Adrenal gland (tissue), 9 donors: ENCODE measurements at regions not wholly inside any gene's neighbourhood (a gene's known extent, or its start where the extent isn't known, plus 50 kb on each side); places are given as distances from the start of the nearest gene placed in this dataset.

Experiments
- DNase-seq, 7 donors: peaks; one replicate each; pipeline ENCODE4 v3.0.0-alpha.2; 2019 to 2020
- H3K27ac ChIP-seq, 5 donors: fragments of 200-600 bp; sonication (generic) in 4 of 5; 1 replicate in 3 of 5; 2 replicates in 2 of 5; pipeline versions ENCODE4 v1.5.1 to v1.8.0; 2016 to 2020; ENCODE audit warnings: mild to moderate bottlenecking in 1 of 5
- H3K27me3 ChIP-seq: fragments of 200-600 bp; 2 replicates; pipeline ENCODE4 v1.8.0; 2021
- H3K36me3 ChIP-seq, 2 donors: fragments of 200-600 bp; replicated peaks in 1 of 2; 1 replicate in 1 of 2; 2 replicates in 1 of 2; pipeline versions ENCODE4 v1.5.1 to v1.8.0; 2018 to 2022
- H3K4me1 ChIP-seq, 2 donors: fragments of 200-600 bp; replicated peaks in 1 of 2; 1 replicate in 1 of 2; 2 replicates in 1 of 2; pipeline versions ENCODE4 v1.5.1 to v1.8.0; 2018 to 2021
- H3K4me3 ChIP-seq, 4 donors: fragments of 200-600 bp; sonication (generic) in 3 of 4; one replicate each; pipeline ENCODE4 v1.5.1; 2016 to 2018
- H3K9me3 ChIP-seq, 3 donors: fragments of 200-600 bp; sonication (generic) in 1 of 3; replicated peaks in 1 of 3; 1 replicate in 2 of 3; 2 replicates in 1 of 3; pipeline versions ENCODE4 v1.5.1 to v1.8.0; 2016 to 2021
- CTCF ChIP-seq, 6 experiments: fragments of 450-650 bp in 4 of 6; fragments of 200-600 bp in 2 of 6; sonication (generic) in 1 of 6; IDR thresholded peaks; 1 replicate in 5 of 6; 2 replicates in 1 of 6; pipeline versions ENCODE4 v1.5.1 to v1.8.0; 2016 to 2021; ENCODE audit warnings: antibody characterized with exemption in 6 of 6, mild to moderate bottlenecking in 2 of 6, moderate library complexity in 1 of 6
- POLR2A ChIP-seq, 2 donors: fragments of 450-650 bp; IDR thresholded peaks; one replicate each; pipeline ENCODE4 v1.6.1; 2017; ENCODE audit warnings: antibody characterized with exemption in 2 of 2, mild to moderate bottlenecking in 2 of 2, moderate library complexity in 1 of 2
- WGBS, 4 donors: extraction: QIAGEN DNeasy Blood & Tissue Kit in 2 of 4; methylation state at CpG; one replicate each; pipeline versions ENCODE4 v1.1.5 to v1.1.7; 2013 to 2017; 5-methylcytosine and 5-hydroxymethylcytosine counted together
- intact Hi-C, 2 donors: fragments of 100-400 bp; cut with DNase I; formaldehyde crosslinking; loops; one replicate each; pipeline versions ENCODE4 v1.14.1 to v1.15.0; 2022 to 2023
- donor health status: healthy with polysubstance abuse.
- donor health status: Bipolar disorder and iron deficiency.
- donor health status: DM: yes; HTN: yes; CAD: no.
- donor health status: DM: no; HTN: no; CAD: no.
- donor health status: DM: no; HTN: no; CAD: no.

DNA sequence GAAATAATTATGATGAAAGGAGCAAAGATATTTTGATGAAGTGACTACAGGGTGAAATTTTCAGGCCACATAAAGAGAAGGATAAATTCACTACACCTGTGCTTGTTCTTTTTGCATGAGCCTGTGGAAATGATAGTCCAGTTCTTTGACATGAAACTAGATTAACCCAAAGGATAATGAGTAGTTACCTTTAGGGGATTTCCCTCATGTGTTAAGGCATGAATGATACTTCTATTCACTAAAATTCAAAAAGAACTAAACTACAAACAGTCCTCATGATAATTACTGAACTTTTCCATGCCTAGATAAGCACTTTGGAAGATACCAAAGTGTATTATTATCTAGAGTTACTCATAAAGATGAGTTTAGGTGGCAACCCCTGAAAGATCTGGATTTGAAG, 244.3 kb downstream of the PTPRC start:
- Histone ChIP-seq H3K36me3 (no peaks in the 10 kb centered on the region), H3K4me1 (peaks cover 14 to 19% of the 10 kb centered on the region in 2 donors), H3K27me3 (no peaks in the 10 kb centered on the region), H3K27ac (no peak overlapping the region), H3K9me3 (no peaks in the 10 kb centered on the region), H3K4me3 (no peak overlapping the region)
- DNase-seq = no peak
- intact Hi-C loops = no loop called here
- TF ChIP-seq CTCF (IDR thresholded peaks at IDR 0.05) = no peak
- TF ChIP-seq POLR2A (IDR thresholded peaks at IDR 0.05) = no peak

DNA sequence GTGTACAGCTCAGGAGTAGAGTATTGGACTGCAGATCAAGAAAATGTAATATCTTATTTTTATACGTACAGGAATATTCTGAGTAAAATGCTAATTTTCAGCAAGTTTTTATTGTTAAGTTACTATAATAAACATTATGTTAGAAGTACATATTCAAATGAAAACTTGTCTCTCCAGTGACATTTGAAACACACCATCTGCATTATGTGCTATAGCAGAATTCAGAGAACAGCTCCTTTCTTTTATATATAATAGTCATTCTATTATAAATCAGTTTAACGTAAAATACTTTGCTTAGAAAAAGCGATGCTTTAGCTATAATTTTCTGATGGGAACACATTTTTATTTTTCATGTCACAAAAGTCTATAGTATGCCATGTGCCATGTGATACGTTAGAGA, 249.0 kb downstream of the PTPRC start:
- H3K9me3 ChIP-seq = no peaks in the 10 kb centered on the region
- H3K27me3 ChIP-seq = no peaks in the 10 kb centered on the region

GRCh38 chr1:198888379-198888943, 249.6 kb downstream of the PTPRC start:
- intact Hi-C loops = no loop called here
- peaks cover 5 to 18% of the 10 kb centered on the region in 2 donors for H3K4me1 ChIP-seq
- no peaks in the 10 kb centered on the region for H3K9me3 ChIP-seq
- H3K36me3 ChIP-seq = no peaks in the 10 kb centered on the region
- H3K4me3 ChIP-seq = no peak overlapping the region
- H3K27ac ChIP-seq = no peak overlapping the region
- H3K27me3 ChIP-seq = no peaks in the 10 kb centered on the region
- TF ChIP-seq POLR2A (IDR thresholded peaks at IDR 0.05) = no peak
- no peak for DNase-seq
- WGBS, 4 donors = 86 to 95% (median 91%) methylated on average over 3 of the region's 3 CpGs

More for the DNA sequence above, 249.0 kb downstream of the PTPRC start:
- Histone ChIP-seq H3K36me3 (no peaks in the 10 kb centered on the region), H3K4me1 (peaks cover 5 to 18% of the 10 kb centered on the region in 2 donors), H3K4me3 (no peak overlapping the region), H3K27ac (no peak overlapping the region)
- TF ChIP-seq POLR2A (IDR thresholded peaks at IDR 0.05) = no peak
- TF ChIP-seq CTCF (IDR thresholded peaks at IDR 0.05) = no peak
- intact Hi-C loops = no loop called here
- no peak for DNase-seq
- 68 to 93% (median 85%) methylated on average over 4 of the region's 4 CpGs for WGBS, 4 donors

GRCh38 chr1:198889101-198889500, 250.3 kb downstream of the PTPRC start:
- Histone ChIP-seq H3K27ac (no peak overlapping the region), H3K9me3 (no peaks in the 10 kb centered on the region), H3K4me3 (no peak overlapping the region), H3K4me1 (peaks cover 5 to 18% of the 10 kb centered on the region in 2 donors), H3K36me3 (no peaks in the 10 kb centered on the region), H3K27me3 (no peaks in the 10 kb centered on the region)
- TF ChIP-seq CTCF (IDR thresholded peaks at IDR 0.05) (no peak), POLR2A (IDR thresholded peaks at IDR 0.05) (no peak)
- WGBS, 4 donors = 82 to 90% (median 87%) methylated on average over 1 of the region's 1 CpG
- intact Hi-C loops = no loop called here
- DNase-seq = no peak

- H3K4me3 ChIP-seq = no peak overlapping the region
- H3K4me1 ChIP-seq = peaks cover 5 to 18% of the 10 kb centered on the region in 2 donors
- H3K27ac ChIP-seq = no peak overlapping the region
- 54 to 72% (median 67%) methylated on average over 1 of the region's 1 CpG for WGBS, 4 donors
- no peaks in the 10 kb centered on the region for H3K36me3 ChIP-seq
- TF ChIP-seq POLR2A (IDR thresholded peaks at IDR 0.05) = no peak
- intact Hi-C loops = no loop called here
- DNase-seq = no peak
- H3K27me3 ChIP-seq = no peaks in the 10 kb centered on the region
- H3K9me3 ChIP-seq = no peaks in the 10 kb centered on the region
Observed at GRCh38 chr1:198889749-198890148, 250.9 kb downstream of the PTPRC start.
